ENCODE measurements at regions not wholly inside any gene's neighbourhood (a gene's known extent, or its start where the extent isn't known, plus 50 kb on each side); places are given as distances from the start of the nearest gene placed in this dataset.

- H3K9me3 ChIP-seq (ENCODE audit: control insufficient read depth in 2 of 3, low read length in 3 of 3): no peaks in the 10 kb centered on the region
- DNase-seq (no peak), ATAC-seq (no peak)
- H3K9me3 Mint-ChIP-seq: peaks cover 0 to 8% (median 0%) of the 10 kb centered on the region in 11 donors
- H3K4me1 Mint-ChIP-seq: no peaks in the 10 kb centered on the region
- no peak overlapping the region for H3K4me3 ChIP-seq (ENCODE audit: low read length)
- H3K36me3 Mint-ChIP-seq: no peaks in the 10 kb centered on the region
- H3K36me3 ChIP-seq (ENCODE audit: control insufficient read depth in 2 of 3, insufficient read depth in 3 of 3, low read length in 3 of 3): no peaks in the 10 kb centered on the region
- ChIA-PET POLR2A (no interaction called here), CTCF (interaction anchor here (2.4 kb wide), 1 partner anchor 11 kb away, joined by 8 read pairs; no protein-coding TSS in a partner anchor)
- H3K4me1 ChIP-seq (ENCODE audit: control insufficient read depth in 2 of 2, insufficient read depth in 2 of 2, low read length in 2 of 2): no peaks in the 10 kb centered on the region
- no peaks in the 10 kb centered on the region for H3K27me3 ChIP-seq (ENCODE audit: control insufficient read depth in 2 of 2, insufficient read depth in 2 of 2, low read length in 2 of 2)
- no peak overlapping the region for H3K27ac ChIP-seq (ENCODE audit: low read depth, low read length)
- H3K27me3 Mint-ChIP-seq: peaks cover 6 to 31% (median 11%) of the 10 kb centered on the region in 5 donors
- H3K4me3 Mint-ChIP-seq: no peak overlapping the region
- no peak overlapping the region for H3K27ac Mint-ChIP-seq
- intact Hi-C loops (cut with micrococcal nuclease): loop anchor here in 1 of 2 donors (10.0 kb wide), 1 partner anchor 695 kb away; no protein-coding TSS in a partner anchor
These were observed 141.8 kb downstream of the IL20RB start for GRCh38 chr3:137099364-137100219.

GRCh38 chr3:137100326-137100725 is 142.5 kb downstream of the IL20RB start:
- Histone ChIP-seq H3K27me3 (ENCODE audit: control insufficient read depth in 2 of 2, insufficient read depth in 2 of 2, low read length in 2 of 2) (no peaks in the 10 kb centered on the region), H3K4me3 (ENCODE audit: low read length) (no peak overlapping the region), H3K9me3 (ENCODE audit: control insufficient read depth in 2 of 3, low read length in 3 of 3) (no peaks in the 10 kb centered on the region), H3K36me3 (ENCODE audit: control insufficient read depth in 2 of 3, insufficient read depth in 3 of 3, low read length in 3 of 3) (no peaks in the 10 kb centered on the region), H3K27ac (ENCODE audit: low read depth, low read length) (no peak overlapping the region), H3K4me1 (ENCODE audit: control insufficient read depth in 2 of 2, insufficient read depth in 2 of 2, low read length in 2 of 2) (no peaks in the 10 kb centered on the region)
- peaks cover 0 to 8% (median 0%) of the 10 kb centered on the region in 11 donors for H3K9me3 Mint-ChIP-seq
- H3K36me3 Mint-ChIP-seq: no peaks in the 10 kb centered on the region
- no peak overlapping the region for H3K27ac Mint-ChIP-seq
- ATAC-seq (no peak), DNase-seq (no peak)
- intact Hi-C loops (cut with micrococcal nuclease): loop anchor here in 1 of 2 donors (10.0 kb wide), 1 partner anchor 694 kb away; no protein-coding TSS in a partner anchor
- H3K4me1 Mint-ChIP-seq: no peaks in the 10 kb centered on the region
- POLR2A ChIA-PET: no interaction called here
- peaks cover 6 to 31% (median 11%) of the 10 kb centered on the region in 5 donors for H3K27me3 Mint-ChIP-seq
- CTCF ChIA-PET: interaction anchor here (2.4 kb wide), 1 partner anchor 10 kb away, joined by 8 read pairs; no protein-coding TSS in a partner anchor
- no peak overlapping the region for H3K4me3 Mint-ChIP-seq

GRCh38 chr3:137103739-137104138 is 146.0 kb downstream of the IL20RB start:
- peaks cover 0 to 8% (median 0%) of the 10 kb centered on the region in 11 donors for H3K9me3 Mint-ChIP-seq
- ATAC-seq: no peak
- no peak for DNase-seq
- Histone ChIP-seq H3K27me3 (ENCODE audit: control insufficient read depth in 2 of 2, insufficient read depth in 2 of 2, low read length in 2 of 2) (no peaks in the 10 kb centered on the region), H3K9me3 (ENCODE audit: control insufficient read depth in 2 of 3, low read length in 3 of 3) (no peaks in the 10 kb centered on the region), H3K36me3 (ENCODE audit: control insufficient read depth in 2 of 3, insufficient read depth in 3 of 3, low read length in 3 of 3) (no peaks in the 10 kb centered on the region), H3K4me3 (ENCODE audit: low read length) (no peak overlapping the region), H3K27ac (ENCODE audit: low read depth, low read length) (no peak overlapping the region), H3K4me1 (ENCODE audit: control insufficient read depth in 2 of 2, insufficient read depth in 2 of 2, low read length in 2 of 2) (no peaks in the 10 kb centered on the region)
- no peak overlapping the region for H3K4me3 Mint-ChIP-seq
- intact Hi-C loops (cut with micrococcal nuclease): loop anchor here (2.0 to 10.0 kb wide), 2 partner anchors 691 to 1029 kb away; no protein-coding TSS in a partner anchor
- H3K36me3 Mint-ChIP-seq: no peaks in the 10 kb centered on the region
- ChIA-PET POLR2A (no interaction called here), CTCF (no interaction called here)
- H3K27me3 Mint-ChIP-seq: peaks cover 7 to 22% (median 17%) of the 10 kb centered on the region in 5 donors
- no peaks in the 10 kb centered on the region for H3K4me1 Mint-ChIP-seq
- no peak overlapping the region for H3K27ac Mint-ChIP-seq

- H3K27me3 Mint-ChIP-seq: peaks cover 7 to 25% (median 17%) of the 10 kb centered on the region in 5 donors
These were observed 147.6 kb downstream of the IL20RB start for GRCh38 chr3:137105277-137105977.

GRCh38 chr3:137106612-137107240 is 148.9 kb downstream of the IL20RB start:
- POLR2A ChIA-PET: no interaction called here
- no peaks in the 10 kb centered on the region for H3K9me3 ChIP-seq (ENCODE audit: control insufficient read depth in 2 of 3, low read length in 3 of 3)
- intact Hi-C loops (cut with micrococcal nuclease): loop anchor here (5.0 to 10.0 kb wide), 2 partner anchors 686 to 688 kb away; no protein-coding TSS in a partner anchor

More at GRCh38 chr3:137105277-137105977, 147.6 kb downstream of the IL20RB start:
- ChIA-PET CTCF (interaction anchor here (0.6 to 2.0 kb wide), 4 partner anchors 9 to 841 kb away, joined by 3 to 10 read pairs (median 6); no protein-coding TSS in a partner anchor), POLR2A (no interaction called here)
- Histone ChIP-seq H3K27ac (ENCODE audit: low read depth, low read length) (no peak overlapping the region), H3K36me3 (ENCODE audit: control insufficient read depth in 2 of 3, insufficient read depth in 3 of 3, low read length in 3 of 3) (no peaks in the 10 kb centered on the region), H3K27me3 (ENCODE audit: control insufficient read depth in 2 of 2, insufficient read depth in 2 of 2, low read length in 2 of 2) (no peaks in the 10 kb centered on the region), H3K4me1 (ENCODE audit: control insufficient read depth in 2 of 2, insufficient read depth in 2 of 2, low read length in 2 of 2) (no peaks in the 10 kb centered on the region), H3K9me3 (ENCODE audit: control insufficient read depth in 2 of 3, low read length in 3 of 3) (no peaks in the 10 kb centered on the region), H3K4me3 (ENCODE audit: low read length) (no peak overlapping the region)
- intact Hi-C loops (cut with micrococcal nuclease): loop anchor here (1.0 to 10.0 kb wide), 6 partner anchors 687 to 1031 kb away; no protein-coding TSS in a partner anchor
- Mint-ChIP-seq H3K4me3 (no peak overlapping the region), H3K27ac (no peak overlapping the region), H3K9me3 (peaks cover 0 to under 1% (median 0%) of the 10 kb centered on the region in 11 donors), H3K4me1 (no peaks in the 10 kb centered on the region), H3K36me3 (no peaks in the 10 kb centered on the region)
- peak in 7 of 9 donors; percentile 10 to 56 (median 40) for DNase-seq
- ATAC-seq: peak; percentile 67

More at GRCh38 chr3:137106612-137107240, 148.9 kb downstream of the IL20RB start:
- DNase-seq (no peak), ATAC-seq (no peak)
- Histone ChIP-seq H3K27me3 (ENCODE audit: control insufficient read depth in 2 of 2, insufficient read depth in 2 of 2, low read length in 2 of 2) (no peaks in the 10 kb centered on the region), H3K4me1 (ENCODE audit: control insufficient read depth in 2 of 2, insufficient read depth in 2 of 2, low read length in 2 of 2) (no peaks in the 10 kb centered on the region), H3K4me3 (ENCODE audit: low read length) (no peak overlapping the region), H3K27ac (ENCODE audit: low read depth, low read length) (no peak overlapping the region), H3K36me3 (ENCODE audit: control insufficient read depth in 2 of 3, insufficient read depth in 3 of 3, low read length in 3 of 3) (no peaks in the 10 kb centered on the region)
- CTCF ChIA-PET: interaction anchor here (0.6 to 1.5 kb wide), 3 partner anchors 837 to 1025 kb away, joined by 3 to 10 read pairs (median 3); partner anchors contain the start of gene A4GNT
- H3K27ac Mint-ChIP-seq: no peak overlapping the region
- H3K4me3 Mint-ChIP-seq: no peak overlapping the region
- no peaks in the 10 kb centered on the region for H3K9me3 Mint-ChIP-seq
- no peaks in the 10 kb centered on the region for H3K36me3 Mint-ChIP-seq
- no peaks in the 10 kb centered on the region for H3K4me1 Mint-ChIP-seq
- peaks cover 5 to 25% (median 17%) of the 10 kb centered on the region in 5 donors for H3K27me3 Mint-ChIP-seq

Data from naive thymus-derived CD4-positive, alpha-beta T cell (primary cell).